22Rv1 (cell line): ENCODE measurements at regions not wholly inside any gene's neighbourhood (a gene's known extent, or its start where the extent isn't known, plus 50 kb on each side); places are given as distances from the start of the nearest gene placed in this dataset.

Source experiments
- ZFX ChIP-seq: fragments of 450-650 bp; IDR thresholded peaks from 2 replicates; pipeline ENCODE4 v1.6.1; 2017; ENCODE audit warnings: antibody characterized with exemption, borderline replicate concordance
- TF ChIP-seq, protein P1 (sequence below): fragments of 450-650 bp; IDR thresholded peaks from 2 replicates; pipeline ENCODE4 v1.5.1; 2017; ENCODE audit warnings: mild to moderate bottlenecking

- TF ChIP-seq, protein P1, sequence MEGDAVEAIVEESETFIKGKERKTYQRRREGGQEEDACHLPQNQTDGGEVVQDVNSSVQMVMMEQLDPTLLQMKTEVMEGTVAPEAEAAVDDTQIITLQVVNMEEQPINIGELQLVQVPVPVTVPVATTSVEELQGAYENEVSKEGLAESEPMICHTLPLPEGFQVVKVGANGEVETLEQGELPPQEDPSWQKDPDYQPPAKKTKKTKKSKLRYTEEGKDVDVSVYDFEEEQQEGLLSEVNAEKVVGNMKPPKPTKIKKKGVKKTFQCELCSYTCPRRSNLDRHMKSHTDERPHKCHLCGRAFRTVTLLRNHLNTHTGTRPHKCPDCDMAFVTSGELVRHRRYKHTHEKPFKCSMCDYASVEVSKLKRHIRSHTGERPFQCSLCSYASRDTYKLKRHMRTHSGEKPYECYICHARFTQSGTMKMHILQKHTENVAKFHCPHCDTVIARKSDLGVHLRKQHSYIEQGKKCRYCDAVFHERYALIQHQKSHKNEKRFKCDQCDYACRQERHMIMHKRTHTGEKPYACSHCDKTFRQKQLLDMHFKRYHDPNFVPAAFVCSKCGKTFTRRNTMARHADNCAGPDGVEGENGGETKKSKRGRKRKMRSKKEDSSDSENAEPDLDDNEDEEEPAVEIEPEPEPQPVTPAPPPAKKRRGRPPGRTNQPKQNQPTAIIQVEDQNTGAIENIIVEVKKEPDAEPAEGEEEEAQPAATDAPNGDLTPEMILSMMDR: no peak
- TF ChIP-seq ZFX: no peak
Measured at GRCh38 chr13:110014719-110015118, 228.3 kb upstream of the IRS2 start.
